Vagina (tissue), 2 donors: ENCODE measurements at regions not wholly inside any gene's neighbourhood (a gene's known extent, or its start where the extent isn't known, plus 50 kb on each side); places are given as distances from the start of the nearest gene placed in this dataset.

Experiments
- DNase-seq, 2 donors: peaks; one replicate each; pipeline ENCODE4 v3.0.0-alpha.2; 2017; ENCODE audit errors: extremely low spot score in 2 of 2
- H3K27ac ChIP-seq: fragments of 200-600 bp; sonication (generic); one replicate; pipeline ENCODE4 v1.5.1; 2019
- H3K27me3 ChIP-seq: fragments of 200-600 bp; sonication (generic); one replicate; pipeline ENCODE4 v1.5.1; 2019
- H3K36me3 ChIP-seq, 2 donors: fragments of 200-600 bp; sonication (generic); one replicate each; pipeline ENCODE4 v1.5.1; 2017 to 2019
- H3K4me1 ChIP-seq: fragments of 200-600 bp; sonication (generic); one replicate; pipeline ENCODE4 v1.5.1; 2019
- H3K4me3 ChIP-seq, 2 donors: fragments of 200-600 bp; sonication (generic); 1 replicate in 1 of 2; 2 replicates in 1 of 2; pipeline ENCODE4 v1.5.1; 2016 to 2019
- H3K9me3 ChIP-seq: fragments of 200-600 bp; sonication (generic); one replicate; pipeline ENCODE4 v1.5.1; 2019
- CTCF ChIP-seq, 3 experiments: fragments of 450-650 bp in 2 of 3; fragments of 200-600 bp in 1 of 3; sonication (generic) in 1 of 3; IDR thresholded peaks; one replicate each; pipeline ENCODE4 v1.5.1; 2017 to 2019; ENCODE audit warnings: antibody characterized with exemption in 3 of 3, mild to moderate bottlenecking in 2 of 3, moderate library complexity in 2 of 3
- POLR2A ChIP-seq, 2 donors: fragments of 450-650 bp; IDR thresholded peaks; one replicate each; pipeline ENCODE4 v1.6.1; 2017; ENCODE audit warnings: antibody characterized with exemption in 2 of 2, mild to moderate bottlenecking in 2 of 2, moderate library complexity in 2 of 2
- POLR2AphosphoS5 ChIP-seq, 2 donors: sonication (generic); formaldehyde crosslinking; IDR thresholded peaks; one replicate each; pipeline ENCODE4 v1.9.0; 2017; ENCODE audit warnings: antibody characterized with exemption in 2 of 2, mild to moderate bottlenecking in 2 of 2, low read depth in 1 of 2; ENCODE audit not compliant: insufficient read depth in 1 of 2
- intact Hi-C: fragments of 100-400 bp; cut with DNase I; formaldehyde crosslinking; loops from one replicate; pipeline ENCODE4 v1.15.1; 2023

- intact Hi-C loops, result no loop called here
- peaks cover 7% of the 10 kb centered on the region for H3K4me1 ChIP-seq
- no peak overlapping the region for H3K27ac ChIP-seq
- no peak for DNase-seq
- TF ChIP-seq POLR2A (IDR thresholded peaks at IDR 0.05) (no peak), CTCF (IDR thresholded peaks at IDR 0.05) (no peak), POLR2AphosphoS5 (IDR thresholded peaks at IDR 0.05; ENCODE audit: insufficient read depth in 1 of 2, low read depth in 1 of 2) (no peak)
- H3K36me3 ChIP-seq, result no peaks in the 10 kb centered on the region
- H3K4me3 ChIP-seq, result no peak overlapping the region
- H3K27me3 ChIP-seq, result no peaks in the 10 kb centered on the region
- H3K9me3 ChIP-seq, result no peaks in the 10 kb centered on the region
Observed at GRCh38 chr20:57828696-57829095, 118.9 kb upstream of the PMEPA1 start.

- H3K36me3 ChIP-seq, result no peaks in the 10 kb centered on the region
- H3K27me3 ChIP-seq, result no peaks in the 10 kb centered on the region
- H3K4me1 ChIP-seq, result peaks cover 7% of the 10 kb centered on the region
- DNase-seq, result no peak
- H3K4me3 ChIP-seq, result no peak overlapping the region
- TF ChIP-seq POLR2A (IDR thresholded peaks at IDR 0.05), result no peak
- TF ChIP-seq POLR2AphosphoS5 (IDR thresholded peaks at IDR 0.05; ENCODE audit: insufficient read depth in 1 of 2, low read depth in 1 of 2), result no peak
- no peak for TF ChIP-seq CTCF (IDR thresholded peaks at IDR 0.05)
- H3K9me3 ChIP-seq, result no peaks in the 10 kb centered on the region
- no peak overlapping the region for H3K27ac ChIP-seq
- intact Hi-C loops, result no loop called here
Observed at GRCh38 chr20:57826666-57827287, 117.0 kb upstream of the PMEPA1 start.

DNA sequence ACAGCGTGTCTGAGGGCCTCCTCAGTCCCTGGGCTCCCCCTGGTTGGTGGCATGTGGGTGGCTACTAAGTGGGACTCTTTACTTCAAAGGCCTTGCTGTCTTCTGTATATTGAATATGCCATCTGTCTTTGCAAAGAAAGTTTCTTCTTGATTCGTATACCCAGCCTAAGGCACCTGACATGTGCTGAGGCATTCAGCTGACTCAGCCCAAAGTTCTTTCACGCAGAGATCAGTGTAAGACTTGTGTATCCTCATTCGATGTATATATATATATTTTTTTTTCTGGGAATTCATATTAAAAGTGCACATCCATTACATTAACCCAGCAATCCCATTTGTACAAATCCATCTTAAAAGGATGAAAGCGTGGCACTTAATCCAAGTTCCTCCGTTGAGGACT is 115.1 kb upstream of the PMEPA1 start:
- no peak overlapping the region for H3K4me3 ChIP-seq
- H3K36me3 ChIP-seq, result no peaks in the 10 kb centered on the region
- H3K27me3 ChIP-seq, result no peaks in the 10 kb centered on the region
- intact Hi-C loops, result no loop called here
- H3K9me3 ChIP-seq, result no peaks in the 10 kb centered on the region
- peaks cover 7% of the 10 kb centered on the region for H3K4me1 ChIP-seq
- no peak overlapping the region for H3K27ac ChIP-seq
- TF ChIP-seq CTCF (IDR thresholded peaks at IDR 0.05) (no peak), POLR2A (IDR thresholded peaks at IDR 0.05) (no peak), POLR2AphosphoS5 (IDR thresholded peaks at IDR 0.05; ENCODE audit: insufficient read depth in 1 of 2, low read depth in 1 of 2) (no peak)
- no peak for DNase-seq

GRCh38 chr20:57821935-57822334 is 112.1 kb upstream of the PMEPA1 start:
- Histone ChIP-seq H3K4me1 (peaks cover 7% of the 10 kb centered on the region), H3K4me3 (no peak overlapping the region), H3K27me3 (no peaks in the 10 kb centered on the region), H3K27ac (no peak overlapping the region), H3K9me3 (no peaks in the 10 kb centered on the region), H3K36me3 (no peaks in the 10 kb centered on the region)
- intact Hi-C loops, result no loop called here
- no peak for TF ChIP-seq POLR2AphosphoS5 (IDR thresholded peaks at IDR 0.05; ENCODE audit: insufficient read depth in 1 of 2, low read depth in 1 of 2)
- TF ChIP-seq POLR2A (IDR thresholded peaks at IDR 0.05), result no peak
- no peak for TF ChIP-seq CTCF (IDR thresholded peaks at IDR 0.05)
- DNase-seq, result no peak

GRCh38 chr20:57819691-57820380 is 110.0 kb upstream of the PMEPA1 start:
- Histone ChIP-seq H3K4me1 (no peaks in the 10 kb centered on the region), H3K27ac (no peak overlapping the region), H3K27me3 (no peaks in the 10 kb centered on the region), H3K4me3 (no peak overlapping the region), H3K9me3 (no peaks in the 10 kb centered on the region), H3K36me3 (no peaks in the 10 kb centered on the region)
- TF ChIP-seq POLR2A (IDR thresholded peaks at IDR 0.05), result no peak
- no peak for TF ChIP-seq CTCF (IDR thresholded peaks at IDR 0.05)
- TF ChIP-seq POLR2AphosphoS5 (IDR thresholded peaks at IDR 0.05; ENCODE audit: insufficient read depth in 1 of 2, low read depth in 1 of 2), result no peak
- DNase-seq, result no peak
- intact Hi-C loops, result no loop called here
